ACC112 (cell line): ENCODE measurements at regions not wholly inside any gene's neighbourhood (a gene's known extent, or its start where the extent isn't known, plus 50 kb on each side); places are given as distances from the start of the nearest gene placed in this dataset.

Source experiments
- H2AFZ ChIP-seq: fragments of 200-600 bp; sonication (generic); one replicate; pipeline ENCODE4 v1.6.0; 2017; ENCODE audit warnings: antibody characterized with exemption, low read length; ENCODE audit not compliant: unreplicated experiment
- H3K27ac ChIP-seq: fragments of 200-600 bp; sonication (generic); 2 replicates; pipeline ENCODE4 v1.5.1; 2014; ENCODE audit warnings: low read depth, mild to moderate bottlenecking, antibody characterized with exemption, low read length, moderate library complexity
- H3K27me3 ChIP-seq: fragments of 200-600 bp; sonication (generic); 2 replicates; pipeline ENCODE4 v1.6.1; 2014; ENCODE audit warnings: mild to moderate bottlenecking, antibody characterized with exemption, low read length, moderate library complexity, mixed read lengths; ENCODE audit not compliant: insufficient read depth
- H3K36me3 ChIP-seq: fragments of 200-600 bp; sonication (generic); 2 replicates; pipeline ENCODE4 v1.6.1; 2016; ENCODE audit warnings: mild to moderate bottlenecking, antibody characterized with exemption, low read length, moderate library complexity, mixed read lengths; ENCODE audit not compliant: insufficient read depth
- H3K4me1 ChIP-seq: fragments of 200-600 bp; sonication (generic); one replicate; pipeline ENCODE4 v1.6.1; 2016; ENCODE audit warnings: low read length, mixed read lengths; ENCODE audit not compliant: insufficient read depth, unreplicated experiment, control insufficient read depth
- H3K4me3 ChIP-seq: fragments of 200-600 bp; sonication (generic); 2 replicates; pipeline ENCODE4 v1.5.1; 2014; ENCODE audit warnings: mild to moderate bottlenecking, low read depth, low read length
- H3K79me2 ChIP-seq: fragments of 200-600 bp; sonication (generic); one replicate; pipeline ENCODE4 v1.6.0; 2016; ENCODE audit warnings: low read length; ENCODE audit not compliant: control insufficient read depth, unreplicated experiment, insufficient read depth

- Histone ChIP-seq H3K79me2 (no peaks in the 10 kb centered on the region), H3K27me3 (no peaks in the 10 kb centered on the region), H3K36me3 (no peaks in the 10 kb centered on the region), H2AFZ (no peak overlapping the region), H3K4me3 (no peak overlapping the region), H3K4me1 (no peaks in the 10 kb centered on the region), H3K27ac (no peak overlapping the region)
Measured at GRCh38 chr13:90352763-90353162, 994.7 kb upstream of the MIR17HG start.

- H3K79me2 ChIP-seq, result no peaks in the 10 kb centered on the region
- H3K36me3 ChIP-seq, result no peaks in the 10 kb centered on the region
- H3K4me3 ChIP-seq, result no peak overlapping the region
- H3K27ac ChIP-seq, result no peak overlapping the region
- no peaks in the 10 kb centered on the region for H3K4me1 ChIP-seq
- H3K27me3 ChIP-seq, result no peaks in the 10 kb centered on the region
- H2AFZ ChIP-seq, result no peak overlapping the region
Measured at GRCh38 chr13:90355162-90355751, 992.2 kb upstream of the MIR17HG start.

GRCh38 chr13:90360785-90361184 lies 986.7 kb upstream of the MIR17HG start:
- H2AFZ ChIP-seq, result no peak overlapping the region
- no peaks in the 10 kb centered on the region for H3K4me1 ChIP-seq
- no peak overlapping the region for H3K4me3 ChIP-seq
- H3K36me3 ChIP-seq, result no peaks in the 10 kb centered on the region
- H3K79me2 ChIP-seq, result no peaks in the 10 kb centered on the region
- H3K27me3 ChIP-seq, result no peaks in the 10 kb centered on the region
- H3K27ac ChIP-seq, result no peak overlapping the region

- no peak overlapping the region for H3K27ac ChIP-seq
- H3K4me3 ChIP-seq, result no peak overlapping the region
- H3K27me3 ChIP-seq, result no peaks in the 10 kb centered on the region
- H3K4me1 ChIP-seq, result no peaks in the 10 kb centered on the region
- no peak overlapping the region for H2AFZ ChIP-seq
- no peaks in the 10 kb centered on the region for H3K36me3 ChIP-seq
- no peaks in the 10 kb centered on the region for H3K79me2 ChIP-seq
Measured at GRCh38 chr13:90362707-90363106, 984.8 kb upstream of the MIR17HG start.

GRCh38 chr13:90365130-90365529 lies 982.4 kb upstream of the MIR17HG start:
- Histone ChIP-seq H3K79me2 (no peaks in the 10 kb centered on the region), H3K36me3 (no peaks in the 10 kb centered on the region), H3K27ac (no peak overlapping the region), H3K27me3 (no peaks in the 10 kb centered on the region), H3K4me3 (no peak overlapping the region), H2AFZ (no peak overlapping the region), H3K4me1 (no peaks in the 10 kb centered on the region)

GRCh38 chr13:90374168-90374567 lies 973.3 kb upstream of the MIR17HG start:
- H3K4me3 ChIP-seq, result no peak overlapping the region
- no peaks in the 10 kb centered on the region for H3K36me3 ChIP-seq
- no peaks in the 10 kb centered on the region for H3K4me1 ChIP-seq
- H2AFZ ChIP-seq, result no peak overlapping the region
- no peaks in the 10 kb centered on the region for H3K27me3 ChIP-seq
- H3K27ac ChIP-seq, result no peak overlapping the region
- H3K79me2 ChIP-seq, result no peaks in the 10 kb centered on the region

GRCh38 chr13:90375851-90376250 lies 971.6 kb upstream of the MIR17HG start:
- H3K27ac ChIP-seq, result no peak overlapping the region
- no peaks in the 10 kb centered on the region for H3K36me3 ChIP-seq
- H3K4me1 ChIP-seq, result no peaks in the 10 kb centered on the region
- no peak overlapping the region for H2AFZ ChIP-seq
- no peak overlapping the region for H3K4me3 ChIP-seq
- no peaks in the 10 kb centered on the region for H3K27me3 ChIP-seq
- H3K79me2 ChIP-seq, result no peaks in the 10 kb centered on the region

- Histone ChIP-seq H3K27ac (no peak overlapping the region), H3K79me2 (no peaks in the 10 kb centered on the region)
Measured at GRCh38 chr13:90382425-90382824, 965.1 kb upstream of the MIR17HG start.

GRCh38 chr13:90385781-90386489 lies 961.6 kb upstream of the MIR17HG start:
- H3K4me1 ChIP-seq, result peaks cover 7% of the 10 kb centered on the region
- no peaks in the 10 kb centered on the region for H3K27me3 ChIP-seq
- no peaks in the 10 kb centered on the region for H3K79me2 ChIP-seq
- no peaks in the 10 kb centered on the region for H3K36me3 ChIP-seq
- no peak overlapping the region for H3K4me3 ChIP-seq
- H3K27ac ChIP-seq, result no peak overlapping the region
- no peak overlapping the region for H2AFZ ChIP-seq

More at GRCh38 chr13:90382425-90382824, 965.1 kb upstream of the MIR17HG start:
- Histone ChIP-seq H3K27me3 (no peaks in the 10 kb centered on the region), H3K4me1 (peaks cover 7% of the 10 kb centered on the region), H3K4me3 (no peak overlapping the region), H2AFZ (no peak overlapping the region), H3K36me3 (no peaks in the 10 kb centered on the region)

- H3K4me1 ChIP-seq, result no peaks in the 10 kb centered on the region
- no peak overlapping the region for H3K4me3 ChIP-seq
- H2AFZ ChIP-seq, result no peak overlapping the region
- H3K27me3 ChIP-seq, result no peaks in the 10 kb centered on the region
- no peaks in the 10 kb centered on the region for H3K36me3 ChIP-seq
- no peaks in the 10 kb centered on the region for H3K79me2 ChIP-seq
- H3K27ac ChIP-seq, result no peak overlapping the region
Measured at GRCh38 chr13:90388887-90389452, 958.5 kb upstream of the MIR17HG start.

GRCh38 chr13:90389537-90389936 lies 958.0 kb upstream of the MIR17HG start:
- Histone ChIP-seq H3K4me1 (no peaks in the 10 kb centered on the region), H3K36me3 (no peaks in the 10 kb centered on the region), H3K27ac (no peak overlapping the region), H2AFZ (no peak overlapping the region), H3K4me3 (no peak overlapping the region), H3K79me2 (no peaks in the 10 kb centered on the region), H3K27me3 (no peaks in the 10 kb centered on the region)
